SKM-1 (cell line): ENCODE measurements at regions not wholly inside any gene's neighbourhood (a gene's known extent, or its start where the extent isn't known, plus 50 kb on each side); places are given as distances from the start of the nearest gene placed in this dataset.
A peak's percentile ranks its signal among the peaks of the same experiment; 100 is the strongest.

Source experiments
- DNase-seq: peaks from one replicate; lab custom pipeline; 2025; ENCODE audit not compliant: unreplicated experiment; lab: John Stamatoyannopoulos, UW

DNA sequence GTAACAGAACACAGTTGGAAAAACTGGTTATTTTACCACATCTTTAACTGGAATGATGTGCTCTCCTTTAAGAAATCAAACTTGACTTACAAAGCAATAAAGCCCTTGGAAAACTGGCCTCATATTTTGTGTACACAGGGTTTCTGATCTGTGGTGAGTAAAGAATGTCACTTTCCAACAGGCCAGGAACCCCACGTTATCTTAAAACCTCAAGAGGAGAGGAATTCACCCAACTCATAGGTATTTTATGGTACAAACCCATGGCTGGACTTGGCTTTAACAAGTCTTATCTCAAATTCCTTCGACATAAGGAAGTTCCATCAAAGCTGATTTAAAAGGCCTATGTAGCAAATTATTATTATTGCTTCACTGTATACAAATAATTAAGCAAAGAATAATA, 1735.1 kb downstream of the PCDH7 start:
- no peak for DNase-seq

DNA sequence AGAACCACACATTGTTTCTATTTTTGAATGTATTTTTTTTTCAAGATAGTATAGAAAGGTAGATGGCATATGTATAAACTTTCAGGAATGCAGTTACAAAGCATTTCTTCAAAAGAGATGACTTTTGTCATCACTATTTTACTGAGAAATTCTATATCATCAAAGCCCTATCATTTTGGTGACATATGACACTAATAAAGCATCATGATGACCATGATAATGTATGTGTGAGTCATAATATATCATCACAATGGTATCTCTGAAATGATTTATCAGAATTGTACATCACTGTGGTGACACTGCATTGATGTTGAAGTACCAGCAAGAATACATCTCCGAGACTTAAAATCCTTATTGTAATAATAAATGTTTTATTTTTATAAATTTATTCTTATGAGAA, 1740.8 kb downstream of the PCDH7 start:
- no peak for DNase-seq

DNA sequence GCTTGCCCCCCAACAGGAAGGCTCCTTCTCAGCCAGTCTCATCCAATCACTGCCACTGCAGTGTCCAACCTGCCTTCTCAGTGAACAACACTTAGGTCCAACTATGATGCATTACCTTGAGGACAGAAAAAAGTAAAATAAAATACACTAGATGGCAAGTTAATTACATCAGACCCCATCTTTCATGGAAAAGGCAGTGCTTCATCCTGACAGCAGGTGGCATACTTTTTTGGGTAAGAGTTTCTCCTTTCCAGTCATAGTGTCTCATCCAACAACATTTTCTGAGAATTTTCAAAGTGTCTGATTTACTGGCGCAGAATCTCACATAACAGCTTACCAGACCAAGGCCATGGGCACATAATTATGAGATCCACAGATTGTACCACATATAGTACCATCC, 1742.8 kb downstream of the PCDH7 start:
- DNase-seq: peak; percentile 26

DNA sequence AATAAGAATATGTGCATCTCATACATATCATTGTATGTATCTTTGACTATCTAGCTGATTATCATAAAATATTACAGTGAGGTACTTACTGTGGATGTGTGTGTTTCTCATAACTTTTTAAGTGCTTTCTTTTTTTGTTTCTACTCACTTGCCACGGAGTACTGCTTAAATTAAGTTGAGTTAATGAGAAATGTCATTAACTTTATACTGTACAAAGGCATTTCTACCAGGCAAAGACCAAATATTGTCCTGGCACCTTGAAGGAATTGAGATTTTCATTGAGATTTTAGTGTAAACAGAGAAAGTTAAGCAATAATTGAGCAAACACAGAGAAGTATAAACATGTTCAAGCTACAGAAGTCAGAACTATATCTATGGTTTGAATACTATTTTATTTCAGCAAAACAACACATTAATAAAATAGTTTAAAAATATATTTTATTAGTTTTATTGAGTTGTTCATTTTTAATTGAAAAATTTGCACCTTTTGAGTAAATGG, 1750.0 kb downstream of the PCDH7 start:
- DNase-seq: no peak

DNA sequence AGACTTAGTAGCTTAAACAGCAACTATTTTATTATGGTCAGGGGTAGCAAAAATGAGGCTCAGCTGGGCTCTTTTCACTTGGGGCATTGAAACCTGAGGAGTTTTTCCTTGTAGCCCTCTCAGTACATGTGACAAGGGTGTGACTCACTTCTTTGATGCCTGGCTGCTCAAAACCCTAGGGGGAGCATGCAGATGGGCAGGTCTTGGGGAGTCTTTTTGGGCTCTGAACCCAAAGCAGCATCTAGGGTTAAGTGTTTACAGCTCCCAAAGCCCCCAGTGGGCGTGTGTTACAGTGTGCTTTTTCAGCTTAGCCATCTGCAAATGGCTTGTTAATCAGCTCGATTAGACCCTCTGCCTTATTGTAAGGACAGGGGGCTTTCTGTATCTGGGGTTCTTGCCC, 1752.7 kb downstream of the PCDH7 start:
- DNase-seq: no peak

DNA sequence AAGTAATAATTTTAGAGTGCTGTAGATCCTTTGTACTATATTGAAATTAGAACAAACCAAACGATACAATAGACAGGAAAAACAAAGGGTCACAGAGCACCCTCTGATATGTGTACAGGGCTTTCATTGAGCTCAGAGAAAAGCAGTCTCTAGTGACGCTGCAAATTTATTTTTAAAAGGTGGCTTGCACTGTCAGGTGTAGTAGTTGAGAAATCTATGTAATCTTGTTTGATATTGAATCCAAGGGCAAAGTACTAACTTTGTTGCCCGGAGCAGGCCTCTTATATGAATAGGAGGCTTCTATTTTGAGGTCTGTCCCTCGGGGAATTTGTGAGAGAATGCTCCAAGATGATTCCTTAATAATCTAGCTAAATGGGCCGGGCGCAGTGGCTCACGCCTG, 1755.5 kb downstream of the PCDH7 start:
- DNase-seq: no peak

DNA sequence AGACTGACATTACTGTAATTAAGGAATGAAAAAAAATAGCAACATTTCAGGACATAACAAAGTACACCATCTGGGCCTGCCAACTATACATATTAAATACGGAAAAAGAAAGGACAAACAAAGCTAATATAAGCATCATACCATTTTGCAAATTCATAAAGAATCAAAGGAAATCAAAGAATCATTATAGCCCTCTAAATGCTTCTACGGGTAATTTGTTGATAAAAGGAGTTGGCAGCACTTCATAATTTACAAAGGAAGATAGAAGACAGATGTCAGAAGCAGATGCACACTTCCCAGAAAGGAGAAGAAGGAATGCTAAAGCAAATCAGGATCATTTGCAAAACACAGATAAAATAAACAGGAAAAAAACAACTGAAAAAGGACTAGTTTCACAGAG, 1757.3 kb downstream of the PCDH7 start:
- no peak for DNase-seq

DNA sequence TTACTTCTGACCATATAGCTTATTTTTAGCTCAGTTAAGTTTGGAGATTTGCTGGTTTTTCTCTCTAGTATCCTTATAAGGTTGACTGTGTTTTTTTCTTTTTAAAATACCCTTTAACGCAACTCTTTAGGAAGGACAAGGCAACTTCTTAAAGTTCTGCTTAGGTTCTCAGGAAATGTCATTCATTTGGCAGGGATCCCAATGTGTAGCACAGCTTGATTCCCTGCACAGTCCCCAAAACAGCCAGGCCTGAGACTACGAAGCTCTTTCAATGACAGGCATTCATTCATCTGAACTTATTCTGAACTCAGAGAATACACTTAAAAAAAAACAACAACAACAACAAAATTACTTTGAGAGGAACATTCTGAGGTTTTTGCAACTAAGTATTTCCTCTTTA, 1765.8 kb downstream of the PCDH7 start:
- no peak for DNase-seq

DNA sequence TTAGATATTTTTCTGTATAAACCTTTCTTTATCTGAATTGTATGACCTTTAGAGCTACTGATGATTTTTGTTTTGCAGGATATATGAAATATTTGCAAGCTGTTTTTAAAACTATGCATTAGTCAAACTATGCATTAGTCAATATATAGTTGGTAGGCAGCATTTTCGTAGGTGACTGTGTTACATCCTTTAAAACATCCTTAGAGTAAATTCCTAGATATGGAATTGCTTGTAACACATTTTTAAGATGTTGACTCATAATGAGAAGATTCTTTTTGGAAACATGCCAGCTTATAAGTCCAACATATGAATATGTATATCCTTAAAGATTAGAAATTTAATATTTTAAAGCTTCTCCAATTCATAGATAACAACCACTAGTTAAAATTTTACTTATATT, 1768.5 kb downstream of the PCDH7 start:
- no peak for DNase-seq

DNA sequence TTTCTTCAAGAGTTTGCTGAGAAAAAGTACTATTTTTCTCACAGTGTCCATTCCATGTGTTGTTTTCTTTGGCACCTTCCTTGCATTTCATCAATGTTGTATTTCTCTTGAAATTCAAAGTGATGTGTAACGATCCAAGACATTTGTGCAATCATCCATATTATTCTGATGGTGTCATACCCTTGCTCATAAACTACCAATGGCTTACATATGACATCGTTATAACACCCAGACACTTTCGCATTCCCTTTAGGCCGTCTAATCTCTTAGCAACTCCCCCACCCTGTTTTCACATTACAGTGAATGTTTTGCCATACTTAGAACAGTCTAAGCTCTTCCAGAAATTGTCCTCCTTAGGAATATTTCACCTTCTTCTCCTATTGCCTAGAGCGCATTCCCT, 1779.0 kb downstream of the PCDH7 start:
- DNase-seq: no peak

DNA sequence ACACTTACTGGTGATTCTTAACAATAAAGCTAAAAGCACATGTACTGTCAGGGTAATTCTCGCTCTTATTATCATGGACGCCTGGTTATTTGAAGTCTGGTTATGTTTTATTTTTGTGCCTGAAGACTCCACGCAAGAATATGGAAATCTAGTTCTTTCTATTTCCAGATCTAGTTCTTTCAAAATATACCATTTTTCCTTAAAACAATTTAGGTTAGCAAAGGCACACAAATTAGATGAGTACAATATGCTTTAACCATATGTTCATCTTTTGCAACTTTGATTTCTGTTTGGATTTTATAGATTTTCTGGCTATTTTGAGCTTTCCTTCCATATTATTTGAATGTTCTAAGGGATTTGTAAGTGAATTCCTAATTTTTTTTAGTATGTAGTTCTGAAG, 1783.1 kb downstream of the PCDH7 start:
- no peak for DNase-seq

DNA sequence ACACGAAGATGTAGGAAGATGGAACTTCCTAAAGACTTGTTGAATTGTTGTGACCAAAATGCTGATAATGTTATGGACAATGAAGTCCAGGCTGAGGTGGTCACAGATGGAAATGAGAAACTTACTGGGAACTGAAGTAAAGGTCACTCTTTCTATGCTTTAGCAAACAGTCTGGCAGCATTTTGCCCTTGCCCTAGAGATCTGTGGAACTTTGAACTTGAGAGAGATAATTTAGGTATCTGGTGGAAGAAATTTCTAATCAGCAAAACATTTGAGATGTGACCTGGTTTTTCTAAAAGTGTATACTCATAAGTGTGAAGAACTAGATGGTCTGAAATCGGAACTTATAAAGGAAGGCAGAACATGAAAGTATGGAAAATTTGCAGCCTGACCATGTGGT, 1785.9 kb downstream of the PCDH7 start:
- no peak for DNase-seq

DNA sequence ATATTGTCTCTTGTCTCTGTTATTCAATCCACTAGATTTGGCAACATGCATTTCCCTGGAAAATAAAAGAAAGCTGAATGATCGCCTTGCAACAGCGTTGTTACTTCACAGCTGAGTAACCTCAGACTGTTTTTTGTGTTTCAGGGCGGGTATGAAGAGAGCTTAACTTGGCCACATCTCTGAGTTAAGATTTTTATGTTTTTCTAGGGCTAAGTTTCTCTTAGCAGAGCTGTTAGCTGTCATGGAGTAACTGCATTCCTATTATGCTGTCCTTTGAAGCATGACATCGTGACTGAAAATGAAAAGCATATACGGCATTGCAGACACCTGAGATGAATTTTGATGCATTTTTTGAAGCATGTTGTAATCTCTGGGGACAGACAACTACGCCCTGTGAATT, 1798.9 kb downstream of the PCDH7 start:
- no peak for DNase-seq

DNA sequence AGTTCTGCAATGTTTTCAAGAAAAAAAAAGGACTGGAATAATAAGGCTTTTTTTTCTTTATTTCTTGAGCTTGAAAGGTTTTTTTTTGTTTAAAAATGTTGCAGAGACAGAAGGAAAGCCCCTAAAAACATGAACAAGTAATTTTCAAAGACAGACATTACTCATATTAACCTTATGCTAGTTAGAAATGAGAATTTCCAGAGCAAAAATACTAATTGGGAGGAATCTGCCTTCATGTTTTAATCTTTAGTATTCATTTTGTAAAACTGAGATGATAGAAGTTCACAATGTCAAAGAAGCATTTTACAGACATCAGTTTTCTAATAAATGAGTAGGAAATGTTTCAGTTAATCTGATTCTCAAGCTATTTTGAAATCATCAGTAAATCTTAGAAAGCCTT, 1805.3 kb downstream of the PCDH7 start:
- no peak for DNase-seq

DNA sequence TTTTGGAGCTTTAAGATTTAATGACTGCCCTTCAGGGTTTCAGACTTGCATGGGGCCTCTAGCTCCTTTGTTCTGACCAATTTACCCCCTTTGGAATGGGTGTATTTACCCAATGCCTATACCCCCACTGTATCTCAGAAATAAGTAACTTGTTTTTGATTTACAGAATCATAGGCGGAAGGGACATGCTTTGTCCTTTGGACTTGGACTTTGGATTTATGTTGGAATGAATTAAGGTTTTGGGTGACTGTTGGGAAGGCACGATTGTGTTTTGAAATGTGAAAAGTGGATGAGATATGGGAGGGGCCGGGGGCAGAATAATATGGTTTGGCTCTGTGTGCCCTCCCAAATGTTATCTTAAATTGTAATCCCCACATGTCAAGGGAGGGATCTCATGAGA, 1824.7 kb downstream of the PCDH7 start:
- DNase-seq: no peak

DNA sequence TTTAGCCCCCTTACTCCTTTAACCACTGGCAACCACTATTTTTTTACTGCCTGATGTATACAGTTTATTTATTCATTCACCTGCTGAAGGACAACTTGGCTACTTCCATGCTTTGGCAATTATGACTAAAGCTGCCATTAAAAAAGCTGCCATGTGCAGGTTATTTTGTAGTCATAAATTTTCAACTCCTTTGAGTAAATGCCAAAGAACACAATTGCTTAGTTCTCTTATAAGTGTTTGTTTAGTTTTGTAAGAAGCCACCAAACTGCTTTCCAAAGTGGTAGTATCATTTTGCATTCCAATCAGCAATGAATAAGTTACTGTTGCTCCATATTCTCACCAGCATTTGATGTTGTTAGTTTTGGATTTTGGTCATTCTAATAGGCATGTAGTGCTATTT, 1831.8 kb downstream of the PCDH7 start:
- no peak for DNase-seq

DNA sequence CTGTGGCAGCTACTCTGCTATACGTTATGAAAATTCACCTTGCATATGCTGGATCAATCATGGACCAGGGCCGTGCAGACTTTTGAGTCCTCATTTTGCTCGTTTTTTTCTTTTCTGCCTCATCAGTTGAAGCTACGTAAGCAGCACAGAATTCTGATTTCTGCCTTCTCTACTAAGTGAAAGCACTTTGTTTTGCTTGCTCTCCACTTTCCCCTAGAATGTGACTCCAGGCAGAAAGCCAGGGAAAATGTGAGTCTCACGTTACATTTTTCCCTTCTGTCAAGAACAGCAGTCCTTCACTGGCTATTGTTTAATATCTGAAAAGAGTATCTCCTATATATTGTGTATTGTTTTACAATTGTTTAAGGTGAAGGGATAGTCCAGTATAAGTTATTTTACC, 1840.1 kb downstream of the PCDH7 start:
- DNase-seq: no peak

DNA sequence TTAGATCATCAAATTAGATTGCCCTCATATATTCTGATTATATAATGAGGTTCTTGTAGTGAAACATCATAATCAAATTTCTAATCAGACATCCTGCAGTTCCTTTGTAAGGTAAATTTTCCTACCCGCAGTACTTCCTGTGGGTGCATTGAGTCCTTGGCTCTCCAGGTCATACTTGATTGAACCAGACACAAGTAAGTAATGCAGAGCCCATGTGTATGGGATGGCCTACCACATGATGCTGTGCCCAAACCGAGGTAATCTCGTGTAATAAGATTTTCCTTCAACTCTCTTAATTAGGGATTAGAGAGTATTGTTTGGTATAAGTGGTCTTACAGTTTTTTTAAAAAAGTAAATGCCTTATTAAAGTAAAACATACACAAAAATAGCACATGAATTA, 1841.8 kb downstream of the PCDH7 start:
- DNase-seq: no peak

DNA sequence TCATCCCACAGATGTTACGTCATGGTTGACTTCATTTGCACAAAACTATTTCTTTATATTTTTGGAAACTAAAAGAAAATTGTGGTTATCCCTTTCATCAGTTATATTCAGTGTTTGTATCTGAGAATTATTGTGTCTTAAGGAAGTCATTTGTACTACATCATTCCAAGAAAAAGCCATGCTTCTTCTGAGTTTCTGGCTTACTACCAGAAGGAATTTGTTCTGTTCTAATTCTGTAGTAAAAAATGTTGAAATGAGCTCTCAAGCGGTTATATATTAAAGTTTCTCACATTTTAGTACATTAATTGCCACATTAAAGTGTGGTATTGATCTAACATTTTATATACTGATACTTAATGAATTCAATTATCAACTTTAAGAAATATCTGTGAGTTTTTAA, 1844.5 kb downstream of the PCDH7 start:
- DNase-seq: no peak

DNA sequence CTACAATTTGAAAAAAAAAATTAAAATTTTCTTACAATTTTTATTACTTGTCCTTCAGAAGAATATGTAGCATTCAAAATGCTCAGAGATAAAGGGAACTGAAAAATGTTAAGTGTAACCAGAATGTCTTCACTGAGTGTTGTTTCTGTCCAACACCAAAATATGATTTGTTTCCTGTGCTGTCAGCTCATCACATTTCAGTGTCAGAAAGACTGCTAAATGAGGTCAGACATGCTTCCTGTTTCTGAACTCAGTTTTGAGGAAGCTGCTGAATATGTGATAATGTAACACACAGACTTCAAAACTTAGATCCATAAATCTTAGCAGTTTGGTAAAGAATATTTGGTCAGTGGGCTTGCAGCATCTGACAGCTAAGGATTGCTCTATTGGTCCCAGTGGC, 1849.7 kb downstream of the PCDH7 start:
- peak; percentile 87 for DNase-seq

DNA sequence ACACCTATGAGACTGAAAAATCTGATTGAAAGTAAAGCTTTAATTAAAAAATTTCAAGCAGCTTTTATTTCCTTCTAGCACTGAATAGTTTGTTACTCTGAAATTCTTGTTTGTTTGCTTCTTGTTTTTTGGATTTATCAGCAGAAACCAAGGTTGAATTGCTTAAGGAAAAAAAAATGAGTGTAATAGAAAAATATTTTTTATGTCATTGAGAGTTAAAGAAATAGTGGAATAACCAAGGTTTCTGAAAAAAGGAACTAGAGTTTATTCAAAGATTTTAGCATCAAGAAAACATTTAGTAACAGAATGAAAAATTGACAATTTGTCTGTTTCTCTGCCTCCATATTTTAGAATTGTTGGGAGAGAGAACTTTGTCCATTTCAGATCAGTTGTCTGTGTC, 1852.2 kb downstream of the PCDH7 start:
- no peak for DNase-seq

DNA sequence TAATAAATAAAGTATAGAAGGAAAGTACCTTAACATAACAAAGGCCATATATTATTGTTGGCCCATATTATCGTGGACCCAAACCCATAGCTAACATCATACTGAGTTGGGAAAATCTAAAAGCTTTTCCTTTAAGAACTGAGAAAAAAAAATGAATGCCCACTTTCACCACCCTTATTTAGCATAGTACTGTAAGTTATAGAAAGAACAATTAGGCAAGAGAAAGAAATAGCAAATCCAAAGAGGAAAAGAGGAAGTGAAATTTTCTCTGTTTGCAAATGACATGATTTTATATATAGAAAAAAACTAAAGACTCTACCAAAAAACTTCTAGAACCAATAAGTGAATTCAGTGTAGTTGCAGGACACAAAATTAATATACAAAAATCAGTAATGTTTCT, 1854.6 kb downstream of the PCDH7 start:
- DNase-seq: no peak

DNA sequence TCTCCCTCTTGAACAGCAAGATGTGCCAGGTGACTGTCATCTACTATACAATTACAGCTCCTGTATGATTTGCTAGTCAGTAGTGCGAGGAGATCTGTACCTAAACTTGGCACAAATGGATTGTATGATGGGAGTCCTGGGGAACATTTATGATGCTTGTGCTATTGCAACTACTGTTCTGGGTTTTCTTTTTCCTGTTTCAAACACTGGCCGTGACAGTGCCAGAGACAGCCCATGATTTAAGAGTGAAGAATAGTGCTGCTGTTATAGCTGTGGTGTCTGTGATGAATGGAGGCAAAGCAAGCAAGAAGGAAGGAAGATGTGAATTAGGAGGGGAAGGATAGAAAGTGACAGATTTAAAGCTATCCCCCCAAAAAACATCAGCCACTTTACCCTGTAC, 1868.9 kb downstream of the PCDH7 start:
- DNase-seq: no peak

DNA sequence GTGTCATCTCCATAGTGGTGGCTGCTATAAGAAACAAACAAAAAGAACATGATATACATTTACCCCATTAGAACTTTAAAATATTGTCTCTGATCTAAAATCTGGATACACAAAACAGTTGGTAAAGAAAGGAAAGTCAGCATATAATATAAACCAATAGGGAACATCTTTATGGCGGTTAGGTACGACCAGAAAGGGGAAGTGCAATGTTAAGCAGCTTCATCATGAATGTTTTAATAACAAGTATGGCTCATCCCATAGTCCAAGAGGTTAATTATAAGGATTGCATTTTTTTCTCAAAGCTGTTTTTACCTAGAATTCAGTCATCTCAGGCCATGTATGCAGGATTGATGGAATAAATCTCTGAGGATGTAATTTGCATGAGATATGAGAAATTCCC, 1869.7 kb downstream of the PCDH7 start:
- no peak for DNase-seq
